Fibroblast of the aortic adventitia (primary cell): ENCODE measurements at regions not wholly inside any gene's neighbourhood (a gene's known extent, or its start where the extent isn't known, plus 50 kb on each side); places are given as distances from the start of the nearest gene placed in this dataset.

ENCODE experiments used
- DNase-seq: peaks from one replicate; pipeline ENCODE4 v3.0.0-alpha.2; 2010; ENCODE audit warnings: low read depth
- H3K4me3 ChIP-seq: 2 replicates; pipeline ENCODE4 v1.5.1; 2011; ENCODE audit warnings: low read depth, mild to moderate bottlenecking, control low read depth, low read length, moderate library complexity
- CTCF ChIP-seq: IDR thresholded peaks from 2 replicates; pipeline ENCODE4 v1.5.1; 2011; ENCODE audit warnings: mild to moderate bottlenecking, low read length, control low read depth, inconsistent platforms; ENCODE audit not compliant: insufficient read depth

GRCh38 chr3:180359061-180359952, 242.7 kb upstream of the TTC14 start:
- no peak for DNase-seq
- TF ChIP-seq CTCF = no peak
- no peak overlapping the region for H3K4me3 ChIP-seq

DNA sequence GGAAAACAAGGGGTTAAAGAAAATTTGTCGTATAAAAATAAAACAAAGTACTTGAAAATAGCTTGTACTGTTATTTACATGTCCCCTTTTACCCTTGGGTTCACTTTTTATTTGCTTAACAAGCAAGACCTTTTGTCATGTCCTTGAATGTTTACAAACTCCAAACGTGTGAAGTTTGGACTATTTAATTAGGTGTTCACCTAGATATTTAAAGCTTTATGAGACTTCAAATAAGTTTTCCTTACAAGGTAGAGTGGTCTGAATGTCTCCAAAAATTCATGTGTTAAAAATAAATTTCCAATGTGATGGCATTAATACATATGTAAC, 242.0 kb upstream of the TTC14 start:
- H3K4me3 ChIP-seq = no peak overlapping the region
- TF ChIP-seq CTCF = no peak
- DNase-seq = no peak

DNA sequence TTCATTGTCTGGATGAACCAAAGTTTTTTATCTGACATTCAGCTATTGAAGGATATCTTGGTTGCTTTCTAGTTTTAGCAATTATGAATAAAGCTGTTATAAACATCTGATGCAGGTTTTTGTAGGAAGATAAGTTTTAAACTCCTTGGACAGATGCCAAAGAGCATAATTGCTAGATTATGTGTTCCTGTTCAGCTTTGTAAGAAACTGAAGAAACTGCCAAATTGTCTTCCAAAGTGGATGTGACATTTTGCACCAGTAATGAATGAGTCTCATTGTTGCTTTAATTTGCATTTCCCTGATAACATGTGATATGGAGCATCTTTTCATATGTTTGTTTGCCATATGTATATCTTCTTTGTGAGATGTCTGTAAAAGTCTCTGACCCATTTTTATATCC, 239.9 kb upstream of the TTC14 start:
- TF ChIP-seq CTCF = no peak
- DNase-seq = peak; percentile 23
- H3K4me3 ChIP-seq = no peak overlapping the region

GRCh38 chr3:180375831-180376230, 226.1 kb upstream of the TTC14 start:
- TF ChIP-seq CTCF = no peak

DNA sequence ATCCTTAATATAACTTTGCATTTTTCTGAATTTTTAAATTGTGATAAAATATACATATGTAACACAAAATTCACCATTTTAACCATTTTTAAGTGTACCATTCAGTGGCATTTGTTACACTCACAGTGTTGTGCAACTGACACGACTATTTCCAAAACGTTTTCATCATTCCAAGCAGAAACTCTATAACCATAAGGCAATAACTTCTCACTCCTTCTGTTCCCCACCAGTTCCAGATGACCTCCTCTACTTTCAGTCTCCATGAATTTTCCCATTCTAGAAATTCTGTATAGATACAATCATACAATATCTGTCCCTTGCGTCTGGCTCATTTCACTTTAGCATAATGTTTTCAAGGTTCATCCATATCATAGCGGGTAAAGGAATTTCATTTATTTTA, 223.5 kb upstream of the TTC14 start:
- no peak for DNase-seq
- TF ChIP-seq CTCF = no peak
- H3K4me3 ChIP-seq = no peak overlapping the region

More at GRCh38 chr3:180375831-180376230, 226.1 kb upstream of the TTC14 start:
- no peak overlapping the region for H3K4me3 ChIP-seq
- DNase-seq = no peak

- DNase-seq = peak; percentile 19
These were observed 219.3 kb upstream of the TTC14 start for GRCh38 chr3:180382638-180383180.

More at GRCh38 chr3:180382638-180383180, 219.3 kb upstream of the TTC14 start:
- TF ChIP-seq CTCF = no peak
- no peak overlapping the region for H3K4me3 ChIP-seq
